Neuronal stem cell (in vitro differentiated cells): ENCODE measurements at regions not wholly inside any gene's neighbourhood (a gene's known extent, or its start where the extent isn't known, plus 50 kb on each side); places are given as distances from the start of the nearest gene placed in this dataset.

Experiments used
- DNase-seq: peaks from one replicate; pipeline ENCODE4 v3.0.0-alpha.2; 2013; ENCODE audit warnings: low spot score
- H2AFZ ChIP-seq: one replicate; pipeline ENCODE4 v1.6.1; 2013; ENCODE audit warnings: mild to moderate bottlenecking, low read length, inconsistent platforms
- H2AK5ac ChIP-seq: 2 replicates; pipeline ENCODE4 v1.6.1; 2013; ENCODE audit warnings: low read depth, mild to moderate bottlenecking, inconsistent platforms, low read length, moderate library complexity, mixed read lengths
- H2BK120ac ChIP-seq: 2 replicates; pipeline ENCODE4 v1.6.1; 2013; ENCODE audit warnings: low read depth, mild to moderate bottlenecking, inconsistent platforms, low read length, moderate library complexity, mixed read lengths
- H2BK12ac ChIP-seq: one replicate; pipeline ENCODE4 v1.6.1; 2013; ENCODE audit warnings: low read length, inconsistent platforms
- H2BK15ac ChIP-seq: 2 replicates; pipeline ENCODE4 v1.6.1; 2013; ENCODE audit warnings: mild to moderate bottlenecking, low read length, inconsistent platforms, mixed read lengths
- H2BK5ac ChIP-seq: one replicate; pipeline ENCODE4 v1.6.1; 2013; ENCODE audit warnings: inconsistent platforms, mild to moderate bottlenecking, low read length, moderate library complexity
- H3K14ac ChIP-seq: one replicate; pipeline ENCODE4 v1.6.1; 2013; ENCODE audit warnings: low read length, inconsistent platforms
- H3K18ac ChIP-seq: 2 replicates; pipeline ENCODE4 v1.6.1; 2013; ENCODE audit warnings: low read length, inconsistent platforms
- H3K23ac ChIP-seq: 2 replicates; pipeline ENCODE4 v1.6.1; 2013; ENCODE audit warnings: low read depth, mild to moderate bottlenecking, mixed read lengths, low read length, inconsistent platforms; ENCODE audit not compliant: poor library complexity
- H3K27ac ChIP-seq: replicated peaks from 3 replicates; pipeline ENCODE4 v1.5.1; 2013; ENCODE audit warnings: low read length, inconsistent platforms
- H3K27me3 ChIP-seq, 3 experiments: 2 replicates each; pipeline ENCODE4 v1.6.1; 2013; ENCODE audit warnings: low read length in 3 of 3, mild to moderate bottlenecking in 2 of 3, inconsistent platforms in 1 of 3, low read depth in 1 of 3, mixed read lengths in 1 of 3, moderate library complexity in 1 of 3; ENCODE audit not compliant: control insufficient read depth in 3 of 3, insufficient read depth in 3 of 3
- H3K36me3 ChIP-seq, 2 donors: replicated peaks in 1 of 2; 2 replicates each; pipeline ENCODE4 v1.6.1; 2013; ENCODE audit warnings: low read length in 2 of 2; ENCODE audit not compliant: control insufficient read depth in 2 of 2, insufficient read depth in 2 of 2
- H3K4ac ChIP-seq: 2 replicates; pipeline ENCODE4 v1.6.1; 2013; ENCODE audit warnings: inconsistent platforms, mild to moderate bottlenecking, low read length, moderate library complexity
- H3K4me1 ChIP-seq, 2 donors: 1 replicate in 1 of 2; 2 replicates in 1 of 2; pipeline ENCODE4 v1.6.1; 2013; ENCODE audit warnings: low read length in 2 of 2, low read depth in 1 of 2; ENCODE audit not compliant: control insufficient read depth in 2 of 2, insufficient read depth in 1 of 2
- H3K4me2 ChIP-seq: one replicate; pipeline ENCODE4 v1.6.1; 2013; ENCODE audit warnings: mild to moderate bottlenecking, low read length, inconsistent platforms; ENCODE audit not compliant: insufficient read depth, poor library complexity, severe bottlenecking
- H3K4me3 ChIP-seq, 2 donors: 2 replicates each; pipeline ENCODE4 v1.5.1; 2013; ENCODE audit warnings: low read length in 2 of 2, mild to moderate bottlenecking in 2 of 2, inconsistent platforms in 1 of 2, moderate library complexity in 1 of 2
- H3K79me1 ChIP-seq: one replicate; pipeline ENCODE4 v1.6.1; 2013; ENCODE audit warnings: low read depth, mild to moderate bottlenecking, inconsistent platforms, low read length, moderate library complexity
- H3K9ac ChIP-seq: one replicate; pipeline ENCODE4 v1.6.1; 2013; ENCODE audit warnings: mild to moderate bottlenecking, low read depth, low read length, inconsistent platforms; ENCODE audit not compliant: poor library complexity
- H3K9me3 ChIP-seq, 2 donors: replicated peaks in 1 of 2; 2 replicates each; pipeline versions ENCODE3 to v1.6.1; 2013; ENCODE audit warnings: low read length in 2 of 2, mild to moderate bottlenecking in 2 of 2, inconsistent platforms in 1 of 2, low read depth in 1 of 2, mixed read lengths in 1 of 2, moderate library complexity in 1 of 2; ENCODE audit not compliant: control insufficient read depth in 2 of 2, insufficient read depth in 1 of 2
- H4K8ac ChIP-seq: one replicate; pipeline ENCODE4 v1.6.1; 2013; ENCODE audit warnings: low read depth, mild to moderate bottlenecking, inconsistent platforms, low read length, moderate library complexity
- H4K91ac ChIP-seq: one replicate; pipeline ENCODE4 v1.6.1; 2013; ENCODE audit warnings: low read length, low read depth, mild to moderate bottlenecking, inconsistent platforms; ENCODE audit not compliant: poor library complexity
- WGBS, 2 donors: extraction: QIAGEN DNeasy Blood & Tissue Kit; methylation state at CpG; one replicate each; pipeline ENCODE4 v1.1.7; 2013; ENCODE audit warnings: missing lambda C conversion rate in 2 of 2, mixed read lengths in 1 of 2; ENCODE audit not compliant: insufficient read length in 2 of 2, insufficient replicate concordance in 1 of 2; ENCODE audit errors: extremely low coverage in 2 of 2; 5-methylcytosine and 5-hydroxymethylcytosine counted together

- H3K4me1 ChIP-seq, result no peaks in the 10 kb centered on the region
- H3K9ac ChIP-seq, result no peak overlapping the region
- no peaks in the 10 kb centered on the region for H3K27me3 ChIP-seq
- no peaks in the 10 kb centered on the region for H3K36me3 ChIP-seq
- no peaks in the 10 kb centered on the region for H3K79me1 ChIP-seq
- no peak overlapping the region for H4K91ac ChIP-seq
- WGBS, 2 donors, result no CpG with 5 or more reads among the region's 3 CpGs
- no peak overlapping the region for H2AK5ac ChIP-seq
- no peak overlapping the region for H3K4me3 ChIP-seq
- no peak overlapping the region for H3K23ac ChIP-seq
- H2AFZ ChIP-seq, result no peak overlapping the region
- no peaks in the 10 kb centered on the region for H3K9me3 ChIP-seq
- no peak overlapping the region for H4K8ac ChIP-seq
- no peak overlapping the region for H3K27ac ChIP-seq
- H2BK120ac ChIP-seq, result no peak overlapping the region
- H3K14ac ChIP-seq, result no peak overlapping the region
- H2BK5ac ChIP-seq, result no peak overlapping the region
- DNase-seq, result no peak
- no peak overlapping the region for H3K4me2 ChIP-seq
- H2BK12ac ChIP-seq, result no peak overlapping the region
- no peak overlapping the region for H3K18ac ChIP-seq
- H2BK15ac ChIP-seq, result no peak overlapping the region
- H3K4ac ChIP-seq, result no peak overlapping the region
Observed at GRCh38 chr2:146209842-146210275, 1635.0 kb upstream of the ACVR2A start.

GRCh38 chr2:146207901-146208300 lies 1636.9 kb upstream of the ACVR2A start:
- DNase-seq, result no peak
- Histone ChIP-seq H2BK12ac (no peak overlapping the region), H2BK120ac (no peak overlapping the region), H3K4me3 (no peak overlapping the region), H4K91ac (no peak overlapping the region), H2BK5ac (no peak overlapping the region), H3K4me2 (no peak overlapping the region), H3K14ac (no peak overlapping the region), H3K4me1 (no peaks in the 10 kb centered on the region), H3K9ac (no peak overlapping the region), H3K79me1 (no peaks in the 10 kb centered on the region), H3K23ac (no peak overlapping the region), H3K27me3 (no peaks in the 10 kb centered on the region), H2BK15ac (no peak overlapping the region), H3K27ac (no peak overlapping the region), H3K9me3 (no peaks in the 10 kb centered on the region), H3K4ac (no peak overlapping the region), H2AK5ac (no peak overlapping the region), H2AFZ (no peak overlapping the region), H3K18ac (no peak overlapping the region), H4K8ac (no peak overlapping the region), H3K36me3 (no peaks in the 10 kb centered on the region)
- no CpG with 5 or more reads among the region's 3 CpGs for WGBS, 2 donors

GRCh38 chr2:146207417-146207816 lies 1637.4 kb upstream of the ACVR2A start:
- Histone ChIP-seq H3K23ac (no peak overlapping the region), H3K4me1 (no peaks in the 10 kb centered on the region), H3K18ac (no peak overlapping the region), H2BK5ac (no peak overlapping the region), H3K79me1 (no peaks in the 10 kb centered on the region), H3K9me3 (no peaks in the 10 kb centered on the region), H3K27ac (no peak overlapping the region), H3K14ac (no peak overlapping the region), H3K27me3 (no peaks in the 10 kb centered on the region), H2AK5ac (no peak overlapping the region), H2AFZ (no peak overlapping the region), H3K4ac (no peak overlapping the region), H3K9ac (no peak overlapping the region), H2BK12ac (no peak overlapping the region), H2BK15ac (no peak overlapping the region), H2BK120ac (no peak overlapping the region), H3K4me3 (no peak overlapping the region), H4K91ac (no peak overlapping the region), H3K36me3 (no peaks in the 10 kb centered on the region), H4K8ac (no peak overlapping the region), H3K4me2 (no peak overlapping the region)
- DNase-seq, result no peak
- WGBS, 2 donors, result no CpG with 5 or more reads among the region's 1 CpG

GRCh38 chr2:146203064-146203624 lies 1641.7 kb upstream of the ACVR2A start:
- no peak overlapping the region for H3K4me2 ChIP-seq
- no peak overlapping the region for H3K4me3 ChIP-seq
- H2BK120ac ChIP-seq, result no peak overlapping the region
- no peak overlapping the region for H3K27ac ChIP-seq
- H3K4ac ChIP-seq, result no peak overlapping the region
- no peak for DNase-seq
- H2BK15ac ChIP-seq, result no peak overlapping the region
- H4K8ac ChIP-seq, result no peak overlapping the region
- no peak overlapping the region for H2AFZ ChIP-seq
- H3K9me3 ChIP-seq, result no peaks in the 10 kb centered on the region
- no peak overlapping the region for H3K14ac ChIP-seq
- H2BK5ac ChIP-seq, result no peak overlapping the region
- no peak overlapping the region for H2AK5ac ChIP-seq
- no peak overlapping the region for H2BK12ac ChIP-seq
- no CpG with 5 or more reads among the region's 5 CpGs for WGBS, 2 donors
- H4K91ac ChIP-seq, result no peak overlapping the region
- no peaks in the 10 kb centered on the region for H3K27me3 ChIP-seq
- H3K23ac ChIP-seq, result no peak overlapping the region
- H3K36me3 ChIP-seq, result no peaks in the 10 kb centered on the region
- no peak overlapping the region for H3K9ac ChIP-seq
- H3K79me1 ChIP-seq, result no peaks in the 10 kb centered on the region
- no peaks in the 10 kb centered on the region for H3K4me1 ChIP-seq
- H3K18ac ChIP-seq, result no peak overlapping the region
